Suprapubic skin (tissue), 4 donors: ENCODE measurements at regions not wholly inside any gene's neighbourhood (a gene's known extent, or its start where the extent isn't known, plus 50 kb on each side); places are given as distances from the start of the nearest gene placed in this dataset.
"Not testable (repeated sequence)": the region's sequence is repeated elsewhere in the genome, so short reads cannot be mapped to it uniquely, and the experiment has no call there.

Source experiments
- DNase-seq, 2 donors: peaks; one replicate each; pipeline ENCODE4 v3.0.0-alpha.2; 2019; ENCODE audit warnings: low spot score in 2 of 2
- H3K27ac ChIP-seq: fragments of 200-600 bp; sonication (generic); one replicate; pipeline ENCODE4 v1.5.1; 2019
- H3K27me3 ChIP-seq: fragments of 200-600 bp; sonication (generic); one replicate; pipeline ENCODE4 v1.5.1; 2019
- H3K36me3 ChIP-seq: fragments of 200-600 bp; sonication (generic); one replicate; pipeline ENCODE4 v1.5.1; 2019
- H3K4me1 ChIP-seq: fragments of 200-600 bp; sonication (generic); one replicate; pipeline ENCODE4 v1.5.1; 2019
- H3K4me3 ChIP-seq: fragments of 200-600 bp; sonication (generic); one replicate; pipeline ENCODE4 v1.5.1; 2019; ENCODE audit warnings: mild to moderate bottlenecking
- H3K9me3 ChIP-seq: fragments of 200-600 bp; sonication (generic); one replicate; pipeline ENCODE4 v1.5.1; 2019
- CTCF ChIP-seq, 2 donors: fragments of 200-600 bp in 1 of 2; fragments of 450-650 bp in 1 of 2; sonication (generic) in 1 of 2; IDR thresholded peaks; one replicate each; pipeline ENCODE4 v1.5.1; 2016 to 2019; ENCODE audit warnings: antibody characterized with exemption in 2 of 2, mild to moderate bottlenecking in 1 of 2, moderate library complexity in 1 of 2
- EP300 ChIP-seq: sonication (generic); formaldehyde crosslinking; IDR thresholded peaks from one replicate; pipeline ENCODE4 v1.6.1; 2017; ENCODE audit warnings: antibody characterized with exemption
- POLR2A ChIP-seq, 2 donors: fragments of 450-650 bp; IDR thresholded peaks; one replicate each; pipeline ENCODE4 v1.6.1; 2017; ENCODE audit warnings: antibody characterized with exemption in 2 of 2, mild to moderate bottlenecking in 2 of 2, moderate library complexity in 2 of 2
- POLR2AphosphoS5 ChIP-seq, 3 donors: sonication (generic); formaldehyde crosslinking; IDR thresholded peaks; one replicate each; pipeline ENCODE4 v1.6.1; 2017; ENCODE audit warnings: antibody characterized with exemption in 3 of 3
- WGBS: methylation state at CpG from one replicate; pipeline ENCODE4 v1.1.5; 2018; 5-methylcytosine and 5-hydroxymethylcytosine counted together

DNA sequence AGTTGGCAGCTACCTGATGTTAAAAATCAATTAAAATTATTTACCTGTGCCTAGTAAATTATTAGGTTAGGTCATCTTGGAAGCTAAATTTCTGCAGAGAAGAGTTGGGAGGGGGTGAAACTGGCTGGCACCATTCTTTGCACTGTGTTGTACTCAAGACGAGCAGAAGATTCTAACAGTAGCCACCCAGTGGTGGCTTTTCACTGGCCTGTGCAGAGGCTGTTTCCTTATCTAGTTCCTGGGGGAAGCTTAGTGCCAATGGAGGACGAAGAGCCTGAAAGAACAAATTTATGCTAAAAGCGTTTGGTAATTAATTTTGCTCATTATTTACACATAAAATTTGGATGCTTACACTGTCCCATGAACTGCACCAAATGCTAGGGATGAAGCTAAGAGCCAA is 595.3 kb downstream of the XPNPEP1 start:
- H3K4me3 ChIP-seq: no peak overlapping the region
- H3K4me1 ChIP-seq: no peaks in the 10 kb centered on the region
- DNase-seq: no peak
- H3K27ac ChIP-seq: no peak overlapping the region
- H3K9me3 ChIP-seq: no peaks in the 10 kb centered on the region
- TF ChIP-seq POLR2AphosphoS5 (IDR thresholded peaks at IDR 0.05): no peak
- no peak for TF ChIP-seq POLR2A (IDR thresholded peaks at IDR 0.05)
- TF ChIP-seq CTCF (IDR thresholded peaks at IDR 0.05): no peak
- TF ChIP-seq EP300: no peak
- H3K27me3 ChIP-seq: no peaks in the 10 kb centered on the region
- 77% methylated on average over 3 of the region's 3 CpGs for WGBS
- no peaks in the 10 kb centered on the region for H3K36me3 ChIP-seq

DNA sequence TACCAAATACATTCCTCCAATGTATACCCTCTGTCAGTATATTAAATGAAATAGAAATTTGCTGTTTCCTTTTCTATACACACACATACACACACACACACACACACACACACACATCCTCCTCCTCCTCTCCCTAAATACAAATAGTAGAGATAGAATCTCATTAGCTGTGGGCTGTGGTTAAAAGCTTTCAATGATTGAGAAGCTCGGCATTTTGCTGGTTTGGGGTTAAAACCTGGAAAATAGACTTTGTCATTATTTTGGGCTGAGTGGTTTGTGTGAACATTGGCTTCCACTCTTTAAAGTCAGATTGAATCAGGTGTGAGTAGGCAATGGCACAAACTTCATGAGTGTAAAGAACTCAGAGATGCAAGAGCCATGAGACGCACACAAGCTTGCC is 596.0 kb downstream of the XPNPEP1 start:
- Histone ChIP-seq H3K27ac (no peak overlapping the region), H3K27me3 (no peaks in the 10 kb centered on the region), H3K4me1 (no peaks in the 10 kb centered on the region), H3K4me3 (no peak overlapping the region), H3K36me3 (no peaks in the 10 kb centered on the region), H3K9me3 (no peaks in the 10 kb centered on the region)
- no peak for DNase-seq
- TF ChIP-seq POLR2AphosphoS5 (IDR thresholded peaks at IDR 0.05) (no peak), CTCF (IDR thresholded peaks at IDR 0.05) (no peak), POLR2A (IDR thresholded peaks at IDR 0.05) (no peak), EP300 (no peak)
- WGBS: 78% methylated on average over 2 of the region's 2 CpGs

- no peak overlapping the region for H3K27ac ChIP-seq
- WGBS: 89% methylated on average over 3 of the region's 3 CpGs
- no peak for DNase-seq
- H3K27me3 ChIP-seq: no peaks in the 10 kb centered on the region
- no peaks in the 10 kb centered on the region for H3K4me1 ChIP-seq
- no peaks in the 10 kb centered on the region for H3K9me3 ChIP-seq
- H3K4me3 ChIP-seq: no peak overlapping the region
- H3K36me3 ChIP-seq: no peaks in the 10 kb centered on the region
- TF ChIP-seq CTCF (IDR thresholded peaks at IDR 0.05): no peak
- TF ChIP-seq POLR2A (IDR thresholded peaks at IDR 0.05): no peak
- no peak for TF ChIP-seq POLR2AphosphoS5 (IDR thresholded peaks at IDR 0.05)
- no peak for TF ChIP-seq EP300
These were observed 598.6 kb downstream of the XPNPEP1 start for GRCh38 chr10:109324721-109325120.

GRCh38 chr10:109317746-109318366 is 605.5 kb downstream of the XPNPEP1 start:
- H3K36me3 ChIP-seq: no peaks in the 10 kb centered on the region
- no peaks in the 10 kb centered on the region for H3K9me3 ChIP-seq
- no peaks in the 10 kb centered on the region for H3K27me3 ChIP-seq
- TF ChIP-seq POLR2A (IDR thresholded peaks at IDR 0.05) (no peak), CTCF (IDR thresholded peaks at IDR 0.05) (no peak), EP300 (no peak), POLR2AphosphoS5 (IDR thresholded peaks at IDR 0.05) (no peak)
- 67% methylated on average over 3 of the region's 3 CpGs for WGBS
- no peaks in the 10 kb centered on the region for H3K4me1 ChIP-seq
- H3K4me3 ChIP-seq: no peak overlapping the region
- H3K27ac ChIP-seq: no peak overlapping the region
- no peak for DNase-seq

- not testable (repeated sequence) for H3K27me3 ChIP-seq, H3K36me3 ChIP-seq, DNase-seq, H3K4me3 ChIP-seq, H3K27ac ChIP-seq, H3K9me3 ChIP-seq, H3K4me1 ChIP-seq
- WGBS: 65% methylated on average over 3 of the region's 3 CpGs
These were observed 609.3 kb downstream of the XPNPEP1 start for GRCh38 chr10:109314016-109314415.

DNA sequence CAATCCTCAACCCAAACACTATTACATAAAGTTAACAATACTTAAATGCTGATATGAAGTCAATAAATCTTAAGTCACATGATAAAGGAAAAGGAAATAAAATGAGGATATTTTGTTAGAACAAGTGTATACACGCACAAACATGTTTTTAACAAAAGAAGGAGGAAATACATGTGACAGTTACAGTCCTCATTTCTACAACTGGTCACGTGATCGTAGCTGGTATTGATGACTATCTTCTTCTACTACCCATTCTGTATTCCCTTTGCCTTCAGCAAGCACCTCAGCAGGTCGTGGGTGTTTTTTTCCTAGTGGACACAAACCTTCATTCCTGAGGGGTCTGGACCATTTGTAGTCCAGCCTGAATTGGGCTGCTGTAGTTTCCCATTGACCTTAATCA is 610.8 kb downstream of the XPNPEP1 start:
- WGBS: 79% methylated on average over 4 of the region's 4 CpGs
- H3K4me1 ChIP-seq, DNase-seq, H3K27ac ChIP-seq, H3K27me3 ChIP-seq, H3K9me3 ChIP-seq, H3K4me3 ChIP-seq, H3K36me3 ChIP-seq: not testable (repeated sequence)
